WTC11 (cell line): ENCODE measurements at regions not wholly inside any gene's neighbourhood (a gene's known extent, or its start where the extent isn't known, plus 50 kb on each side); places are given as distances from the start of the nearest gene placed in this dataset.
"Not testable (repeated sequence)": the region's sequence is repeated elsewhere in the genome, so short reads cannot be mapped to it uniquely, and the experiment has no call there.

Experiments used
- ATAC-seq: fragments of 200-7000 bp; cut with Tn5 transposase; 2 replicates; pipeline ENCODE4 v1.10.0; 2021; ENCODE audit warnings: mild to moderate bottlenecking, moderate library complexity
- CTCF ChIA-PET: fragments of 300-600 bp; sonication (Branson Sonifier 250); formaldehyde crosslinking; loops from one replicate; lab custom pipeline; 2021; ENCODE audit warnings: antibody characterized with exemption; lab: Charles Lee
- POLR2A ChIA-PET: fragments of 350-600 bp; sonication (Branson Sonifier 250); formaldehyde crosslinking; loops from one replicate; lab custom pipeline; 2021; ENCODE audit warnings: antibody characterized with exemption; lab: Charles Lee
- DNase-seq: peaks from one replicate; pipeline ENCODE4 v3.0.0; 2021; ENCODE audit warnings: low spot score
- H3K27ac Mint-ChIP-seq: 2 replicates; pipeline ENCODE4 v1.8.0; 2021; ENCODE audit warnings: mixed read lengths
- H3K27me3 Mint-ChIP-seq: 2 replicates; pipeline ENCODE4 v1.8.0; 2021; ENCODE audit warnings: low read depth, mild to moderate bottlenecking, moderate library complexity, mixed read lengths
- H3K36me3 Mint-ChIP-seq: 2 replicates; pipeline ENCODE4 v1.8.0; 2021; ENCODE audit warnings: mixed read lengths
- H3K4me1 Mint-ChIP-seq: 2 replicates; pipeline ENCODE4 v1.8.0; 2022; ENCODE audit warnings: mixed read lengths
- H3K4me3 Mint-ChIP-seq: 2 replicates; pipeline ENCODE4 v1.8.0; 2021; ENCODE audit warnings: mild to moderate bottlenecking, moderate library complexity, mixed read lengths
- H3K9me3 Mint-ChIP-seq: 2 replicates; pipeline ENCODE4 v1.8.0; 2021; ENCODE audit warnings: mixed read lengths
- AFF4 ChIP-seq: sonication (generic); formaldehyde crosslinking; IDR thresholded peaks from 2 replicates; pipeline ENCODE4 v1.8.1; 2023; ENCODE audit warnings: mild to moderate bottlenecking, missing genetic modification reagents, borderline replicate concordance
- ATF6 ChIP-seq: sonication (generic); formaldehyde crosslinking; IDR thresholded peaks from 2 replicates; pipeline ENCODE4 v1.8.1; 2023; ENCODE audit warnings: mild to moderate bottlenecking, missing genetic modification reagents
- FOXP1 ChIP-seq: sonication (generic); formaldehyde crosslinking; IDR thresholded peaks from 2 replicates; pipeline ENCODE4 v1.8.0; 2022; ENCODE audit warnings: missing genetic modification reagents, mild to moderate bottlenecking, moderate library complexity, borderline replicate concordance
- GRHL2 ChIP-seq: fragments of 250-450 bp; sonication (Bioruptor Pico); IDR thresholded peaks from 2 replicates; pipeline ENCODE4 v1.8.0; 2022; ENCODE audit warnings: mild to moderate bottlenecking, moderate library complexity; ENCODE audit not compliant: insufficient replicate concordance, severe bottlenecking
- HMGA2 ChIP-seq: fragments of 250-450 bp; sonication (Bioruptor Pico); IDR thresholded peaks from 2 replicates; pipeline ENCODE4 v1.4.0; 2021; ENCODE audit warnings: mild to moderate bottlenecking, moderate library complexity
- IRF2 ChIP-seq: sonication (generic); formaldehyde crosslinking; IDR thresholded peaks from 2 replicates; pipeline ENCODE4 v1.8.0; 2022; ENCODE audit warnings: low read depth, missing genetic modification reagents, borderline replicate concordance
- MAX ChIP-seq: sonication (generic); formaldehyde crosslinking; IDR thresholded peaks from 2 replicates; pipeline ENCODE4 v1.8.0; 2022; ENCODE audit warnings: mild to moderate bottlenecking, missing genetic modification reagents
- NFYB ChIP-seq: sonication (generic); formaldehyde crosslinking; conservative IDR thresholded peaks from 2 replicates; pipeline ENCODE4 v1.8.0; 2022; ENCODE audit warnings: low read depth, missing genetic modification reagents
- OVOL2 ChIP-seq: fragments of 250-450 bp; sonication (Bioruptor Pico); IDR thresholded peaks from 2 replicates; pipeline ENCODE4 v1.9.0; 2021; ENCODE audit warnings: mild to moderate bottlenecking, borderline replicate concordance
- PRRX2 ChIP-seq: fragments of 250-450 bp; sonication (Bioruptor Pico); IDR thresholded peaks from 2 replicates; pipeline ENCODE4 v1.8.0; 2021; ENCODE audit warnings: mild to moderate bottlenecking
- RELA ChIP-seq: sonication (generic); formaldehyde crosslinking; IDR thresholded peaks from 2 replicates; pipeline ENCODE4 v1.8.1; 2022; ENCODE audit warnings: missing genetic modification reagents, mild to moderate bottlenecking, borderline replicate concordance
- SOX15 ChIP-seq: fragments of 250-450 bp; sonication (Bioruptor Pico); IDR thresholded peaks from 2 replicates; pipeline ENCODE4 v1.9.0; 2021; ENCODE audit warnings: mild to moderate bottlenecking
- TEAD1 ChIP-seq: sonication (generic); formaldehyde crosslinking; IDR thresholded peaks from 2 replicates; pipeline ENCODE4 v1.8.0; 2022; ENCODE audit warnings: mild to moderate bottlenecking, missing genetic modification reagents
- TP53 ChIP-seq: sonication (generic); formaldehyde crosslinking; IDR thresholded peaks from 2 replicates; pipeline ENCODE4 v1.8.1; 2023; ENCODE audit warnings: mild to moderate bottlenecking, missing genetic modification reagents
- USF1 ChIP-seq: sonication (generic); formaldehyde crosslinking; IDR thresholded peaks from 2 replicates; pipeline ENCODE4 v1.8.0; 2022; ENCODE audit warnings: mild to moderate bottlenecking, missing genetic modification reagents
- ZBTB21 ChIP-seq: sonication (generic); formaldehyde crosslinking; IDR thresholded peaks from 2 replicates; pipeline ENCODE4 v1.8.1; 2023; ENCODE audit warnings: mild to moderate bottlenecking, missing genetic modification reagents, borderline replicate concordance
- ZNF396 ChIP-seq: fragments of 250-450 bp; sonication (Bioruptor Pico); IDR thresholded peaks from 2 replicates; pipeline ENCODE4 v1.8.0; 2021; ENCODE audit warnings: mild to moderate bottlenecking, moderate library complexity, borderline replicate concordance
- ZNF512 ChIP-seq: sonication (generic); formaldehyde crosslinking; IDR thresholded peaks from 2 replicates; pipeline ENCODE4 v1.8.1; 2022; ENCODE audit warnings: missing genetic modification reagents, borderline replicate concordance

- H3K36me3 Mint-ChIP-seq: no peaks in the 10 kb centered on the region
Observed at GRCh38 chr9:108254236-108254635, 601.5 kb downstream of the ACTL7B start.

GRCh38 chr9:108247391-108247790 is 608.4 kb downstream of the ACTL7B start:
- POLR2A ChIA-PET, H3K36me3 Mint-ChIP-seq, ATAC-seq, H3K4me3 Mint-ChIP-seq, H3K9me3 Mint-ChIP-seq, H3K4me1 Mint-ChIP-seq, H3K27me3 Mint-ChIP-seq, CTCF ChIA-PET, DNase-seq, H3K27ac Mint-ChIP-seq: not testable (repeated sequence)

More at GRCh38 chr9:108254236-108254635, 601.5 kb downstream of the ACTL7B start:
- Mint-ChIP-seq H3K9me3 (no peaks in the 10 kb centered on the region), H3K4me1 (no peaks in the 10 kb centered on the region), H3K27ac (no peak overlapping the region), H3K4me3 (no peak overlapping the region), H3K27me3 (no peaks in the 10 kb centered on the region)
- TF ChIP-seq ZNF512 (CRISPR knock-in tag) (no peak), MAX (CRISPR knock-in tag) (no peak), ATF6 (CRISPR knock-in tag) (no peak), GRHL2 (CRISPR knock-in tag) (no peak), HMGA2 (CRISPR knock-in tag) (no peak), TEAD1 (CRISPR knock-in tag) (no peak), ZBTB21 (no peak), TP53 (CRISPR knock-in tag) (no peak), PRRX2 (no peak), IRF2 (no peak), OVOL2 (CRISPR knock-in tag) (no peak), AFF4 (CRISPR knock-in tag) (no peak), FOXP1 (CRISPR knock-in tag) (no peak), USF1 (CRISPR knock-in tag) (no peak), ZNF396 (no peak), NFYB (CRISPR knock-in tag) (no peak), RELA (CRISPR knock-in tag) (no peak), SOX15 (CRISPR knock-in tag) (no peak)
- POLR2A ChIA-PET: no interaction called here
- no peak for ATAC-seq
- no peak for DNase-seq
- CTCF ChIA-PET: no interaction called here
